ENCODE measurements at regions not wholly inside any gene's neighbourhood (a gene's known extent, or its start where the extent isn't known, plus 50 kb on each side); places are given as distances from the start of the nearest gene placed in this dataset.

DNA sequence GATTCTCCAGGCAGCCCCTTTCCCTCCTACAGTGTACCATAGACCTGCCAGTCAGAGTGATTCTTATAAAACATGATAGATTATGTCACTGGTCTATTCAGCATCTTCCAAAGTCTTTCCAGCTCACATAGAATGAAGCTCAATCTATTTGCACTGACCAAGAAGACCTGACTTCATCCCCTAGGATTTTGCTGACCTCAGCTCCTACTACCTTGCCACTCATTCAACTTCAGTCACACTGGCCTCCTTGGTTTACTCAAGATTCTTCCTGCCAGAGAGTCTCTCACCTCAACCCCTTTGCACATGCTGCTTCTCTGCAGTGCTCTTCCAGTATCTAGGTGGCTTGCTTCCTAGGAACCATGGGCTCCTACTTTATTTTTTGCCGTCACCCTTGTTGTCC, 392.9 kb downstream of the PID1 start:
- DNase-seq (ENCODE audit: low read depth), result no peak
- TF ChIP-seq, protein P1, sequence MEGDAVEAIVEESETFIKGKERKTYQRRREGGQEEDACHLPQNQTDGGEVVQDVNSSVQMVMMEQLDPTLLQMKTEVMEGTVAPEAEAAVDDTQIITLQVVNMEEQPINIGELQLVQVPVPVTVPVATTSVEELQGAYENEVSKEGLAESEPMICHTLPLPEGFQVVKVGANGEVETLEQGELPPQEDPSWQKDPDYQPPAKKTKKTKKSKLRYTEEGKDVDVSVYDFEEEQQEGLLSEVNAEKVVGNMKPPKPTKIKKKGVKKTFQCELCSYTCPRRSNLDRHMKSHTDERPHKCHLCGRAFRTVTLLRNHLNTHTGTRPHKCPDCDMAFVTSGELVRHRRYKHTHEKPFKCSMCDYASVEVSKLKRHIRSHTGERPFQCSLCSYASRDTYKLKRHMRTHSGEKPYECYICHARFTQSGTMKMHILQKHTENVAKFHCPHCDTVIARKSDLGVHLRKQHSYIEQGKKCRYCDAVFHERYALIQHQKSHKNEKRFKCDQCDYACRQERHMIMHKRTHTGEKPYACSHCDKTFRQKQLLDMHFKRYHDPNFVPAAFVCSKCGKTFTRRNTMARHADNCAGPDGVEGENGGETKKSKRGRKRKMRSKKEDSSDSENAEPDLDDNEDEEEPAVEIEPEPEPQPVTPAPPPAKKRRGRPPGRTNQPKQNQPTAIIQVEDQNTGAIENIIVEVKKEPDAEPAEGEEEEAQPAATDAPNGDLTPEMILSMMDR (IDR thresholded peaks at IDR 0.05; ENCODE audit: control insufficient read depth, insufficient read depth, low read depth, low read length, missing control alignments), result no peak
- H3K4me3 ChIP-seq (ENCODE audit: control insufficient read depth, low read depth, low read length), result no peak overlapping the region

DNA sequence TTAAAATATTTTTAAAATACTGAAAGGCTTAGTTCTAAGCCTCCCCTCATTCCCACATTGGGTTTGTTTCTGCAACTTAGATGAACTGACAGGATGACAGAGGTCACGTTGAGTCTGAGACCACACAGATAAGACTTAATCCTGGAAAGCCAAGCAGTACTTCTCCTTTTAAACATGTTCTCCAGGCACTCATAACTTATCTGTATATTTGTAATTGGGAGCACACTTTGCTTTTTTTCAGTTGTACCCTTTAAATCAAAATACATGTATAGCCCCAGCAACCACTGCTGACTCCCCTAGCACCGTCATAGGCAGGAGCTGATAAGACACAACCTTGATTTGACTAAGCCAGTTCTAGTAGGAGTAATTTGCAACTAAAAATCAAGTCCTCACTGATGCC, 394.8 kb downstream of the PID1 start:
- DNase-seq (ENCODE audit: low read depth), result no peak

DNA sequence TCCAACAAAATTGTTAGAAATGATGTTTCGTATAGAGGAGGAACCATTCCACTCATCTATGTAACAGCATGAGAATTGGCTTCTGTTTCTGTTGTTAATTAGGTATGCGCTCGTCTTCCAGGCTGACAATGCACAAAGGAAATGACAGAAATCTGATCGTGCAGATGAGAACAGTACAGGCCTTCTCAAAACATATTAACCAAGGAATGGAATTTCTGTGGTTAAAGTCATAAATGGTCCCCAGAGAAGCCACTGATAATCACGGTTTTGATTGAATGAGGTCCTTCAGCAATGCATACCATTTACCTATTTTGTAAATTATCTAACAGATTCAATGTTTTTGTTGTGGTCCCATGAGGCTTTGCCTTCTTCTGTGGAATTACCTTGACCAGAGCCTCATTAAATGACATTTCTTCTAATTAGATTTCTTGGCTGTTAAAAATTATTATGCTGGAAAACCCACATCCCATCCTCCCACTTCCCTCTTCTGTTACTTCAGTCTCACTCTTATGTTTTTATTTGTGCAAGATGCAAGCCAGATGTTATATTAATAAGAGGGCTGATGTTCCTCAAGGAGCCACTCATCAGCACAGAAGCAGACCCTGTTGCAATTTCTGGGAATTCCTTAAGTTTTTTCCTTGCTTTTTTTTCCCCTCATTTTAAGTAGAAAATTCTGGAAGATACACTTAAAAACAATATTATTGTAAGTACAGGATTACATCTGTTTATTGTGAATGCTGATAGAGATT, 395.8 kb downstream of the PID1 start:
- no peak overlapping the region for H3K4me3 ChIP-seq (ENCODE audit: control insufficient read depth, low read depth, low read length)
- DNase-seq (ENCODE audit: low read depth), result peak; percentile 23

More for the DNA sequence above, 394.8 kb downstream of the PID1 start:
- H3K4me3 ChIP-seq (ENCODE audit: control insufficient read depth, low read depth, low read length), result no peak overlapping the region
- TF ChIP-seq, protein P1 (IDR thresholded peaks at IDR 0.05; ENCODE audit: control insufficient read depth, insufficient read depth, low read depth, low read length, missing control alignments), result no peak

DNA sequence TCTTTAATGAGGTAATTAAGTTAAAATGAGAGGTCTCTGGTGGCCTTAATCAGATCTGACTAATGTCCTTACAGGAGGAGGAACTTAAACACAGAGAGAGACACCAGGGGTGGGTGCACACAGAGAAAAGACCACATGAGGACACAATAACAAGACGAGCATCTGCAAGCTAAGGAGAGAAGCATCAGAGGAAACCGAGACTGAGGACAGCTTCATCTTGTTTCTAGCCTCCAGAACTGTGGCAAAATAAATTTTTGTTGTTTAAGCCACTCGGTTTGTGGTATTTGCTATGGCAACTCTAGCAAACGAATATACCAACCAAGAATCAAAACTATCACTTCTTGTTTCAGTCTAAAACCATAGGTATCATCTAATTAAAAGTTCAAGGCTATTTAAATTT, 400.1 kb downstream of the PID1 start:
- no peak for DNase-seq (ENCODE audit: low read depth)
- no peak overlapping the region for H3K4me3 ChIP-seq (ENCODE audit: control insufficient read depth, low read depth, low read length)
- TF ChIP-seq, protein P1 (IDR thresholded peaks at IDR 0.05; ENCODE audit: control insufficient read depth, insufficient read depth, low read depth, low read length, missing control alignments), result no peak

More for the DNA sequence above, 395.8 kb downstream of the PID1 start:
- TF ChIP-seq, protein P1 (IDR thresholded peaks at IDR 0.05; ENCODE audit: control insufficient read depth, insufficient read depth, low read depth, low read length, missing control alignments), result no peak

DNA sequence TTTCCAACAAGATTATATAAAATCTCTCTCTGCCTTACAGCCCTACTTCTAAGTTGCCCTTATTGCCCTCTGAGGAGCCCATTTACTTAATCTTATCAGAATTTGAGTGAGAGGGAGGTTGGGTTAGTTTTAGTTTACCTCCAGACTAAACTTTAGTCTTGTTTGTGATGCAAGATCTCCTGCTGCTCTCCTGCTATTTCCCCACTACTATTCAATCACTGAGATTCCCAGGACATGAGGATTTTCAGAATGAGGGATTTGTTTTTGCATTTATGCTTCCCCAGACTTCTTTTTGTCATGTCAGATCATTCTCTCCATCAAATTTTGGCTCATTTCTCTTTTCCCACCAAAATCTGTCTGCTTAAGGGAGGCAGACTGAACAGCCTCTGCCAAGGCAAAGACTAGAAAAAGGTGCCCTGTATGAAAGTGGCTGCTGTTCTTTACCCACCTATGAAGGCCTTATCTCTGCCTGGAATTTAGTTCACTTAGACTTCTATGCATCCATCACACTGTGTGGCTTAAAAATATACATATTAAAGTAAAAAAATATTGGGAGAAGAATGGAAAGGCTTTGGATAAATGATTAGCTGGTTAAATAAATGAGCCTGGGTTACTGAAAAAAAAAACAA, 401.3 kb downstream of the PID1 start:
- no peak for DNase-seq (ENCODE audit: low read depth)
- TF ChIP-seq, protein P1 (IDR thresholded peaks at IDR 0.05; ENCODE audit: control insufficient read depth, insufficient read depth, low read depth, low read length, missing control alignments), result no peak

DNA sequence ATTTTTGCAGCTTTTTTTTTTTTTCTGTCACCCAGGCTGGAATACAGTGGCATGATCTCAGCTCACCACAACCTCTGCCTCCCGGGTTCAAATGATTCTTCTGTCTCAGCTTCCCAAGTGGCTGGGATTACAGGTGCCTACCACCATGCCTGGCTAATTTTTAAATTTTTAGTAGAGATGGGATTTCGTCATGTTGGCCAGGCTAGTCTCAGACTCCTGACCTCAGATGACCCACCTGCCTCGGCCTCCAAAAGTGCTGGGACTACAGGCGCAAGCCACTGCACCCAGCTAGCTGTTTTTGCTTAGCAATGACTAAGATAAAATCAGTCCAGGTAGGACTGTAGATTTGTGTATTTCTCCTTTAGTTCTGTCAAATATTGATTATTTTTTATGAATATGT, 403.7 kb downstream of the PID1 start:
- H3K4me3 ChIP-seq (ENCODE audit: control insufficient read depth, low read depth, low read length), result no peak overlapping the region
- DNase-seq (ENCODE audit: low read depth), result no peak
- TF ChIP-seq, protein P1 (IDR thresholded peaks at IDR 0.05; ENCODE audit: control insufficient read depth, insufficient read depth, low read depth, low read length, missing control alignments), result no peak

More for the DNA sequence above, 401.3 kb downstream of the PID1 start:
- H3K4me3 ChIP-seq (ENCODE audit: control insufficient read depth, low read depth, low read length), result no peak overlapping the region

Measured in AG09309 (cell line).